HL-60 (cell line): ENCODE measurements at regions not wholly inside any gene's neighbourhood (a gene's known extent, or its start where the extent isn't known, plus 50 kb on each side); places are given as distances from the start of the nearest gene placed in this dataset.

Experiments
- DNase-seq, 2 experiments: peaks; one replicate each; pipeline ENCODE4 v3.0.0-alpha.2; 2010 to 2020; ENCODE audit warnings: low read depth in 1 of 2, low spot score in 1 of 2
- H3K27ac ChIP-seq: fragments of 250-450 bp; sonication (Bioruptor Pico); replicated peaks from 2 replicates; pipeline ENCODE4 v1.5.1; 2020; ENCODE audit warnings: mild to moderate bottlenecking, moderate library complexity
- H3K27me3 ChIP-seq: fragments of 250-450 bp; sonication (Bioruptor Pico); 2 replicates; pipeline ENCODE4 v1.5.1; 2021; ENCODE audit warnings: mild to moderate bottlenecking, moderate library complexity; ENCODE audit not compliant: insufficient read depth, poor library complexity, severe bottlenecking
- H3K4me3 ChIP-seq: replicated peaks from 2 replicates; pipeline ENCODE4 v1.5.1; 2011; ENCODE audit warnings: mild to moderate bottlenecking, control low read depth, low read length; ENCODE audit not compliant: insufficient read depth
- CTCF ChIP-seq: IDR thresholded peaks from one replicate; pipeline ENCODE4 v1.5.1; 2011; ENCODE audit warnings: low read length, control low read depth, inconsistent platforms; ENCODE audit not compliant: insufficient read depth
- GABPA ChIP-seq: IDR thresholded peaks from 2 replicates; pipeline ENCODE4 v1.6.1; 2012; ENCODE audit warnings: low read depth
- POLR2AphosphoS5 ChIP-seq: IDR thresholded peaks from 2 replicates; pipeline ENCODE4 v1.6.1; 2012; ENCODE audit warnings: low read depth
- REST ChIP-seq: IDR thresholded peaks from 2 replicates; pipeline ENCODE4 v1.6.1; 2012; ENCODE audit warnings: low read depth; ENCODE audit not compliant: insufficient replicate concordance
- SPI1 ChIP-seq: IDR thresholded peaks from 2 replicates; pipeline ENCODE4 v1.6.1; 2012; ENCODE audit warnings: low read depth, mild to moderate bottlenecking, borderline replicate concordance

GRCh38 chr6:165205632-165206031, 103.8 kb downstream of the C6orf118 start:
- Histone ChIP-seq H3K27ac (no peak overlapping the region), H3K4me3 (no peak overlapping the region), H3K27me3 (no peaks in the 10 kb centered on the region)
- DNase-seq: no peak
- TF ChIP-seq POLR2AphosphoS5: no peak
- no peak for TF ChIP-seq CTCF
- no peak for TF ChIP-seq REST

DNA sequence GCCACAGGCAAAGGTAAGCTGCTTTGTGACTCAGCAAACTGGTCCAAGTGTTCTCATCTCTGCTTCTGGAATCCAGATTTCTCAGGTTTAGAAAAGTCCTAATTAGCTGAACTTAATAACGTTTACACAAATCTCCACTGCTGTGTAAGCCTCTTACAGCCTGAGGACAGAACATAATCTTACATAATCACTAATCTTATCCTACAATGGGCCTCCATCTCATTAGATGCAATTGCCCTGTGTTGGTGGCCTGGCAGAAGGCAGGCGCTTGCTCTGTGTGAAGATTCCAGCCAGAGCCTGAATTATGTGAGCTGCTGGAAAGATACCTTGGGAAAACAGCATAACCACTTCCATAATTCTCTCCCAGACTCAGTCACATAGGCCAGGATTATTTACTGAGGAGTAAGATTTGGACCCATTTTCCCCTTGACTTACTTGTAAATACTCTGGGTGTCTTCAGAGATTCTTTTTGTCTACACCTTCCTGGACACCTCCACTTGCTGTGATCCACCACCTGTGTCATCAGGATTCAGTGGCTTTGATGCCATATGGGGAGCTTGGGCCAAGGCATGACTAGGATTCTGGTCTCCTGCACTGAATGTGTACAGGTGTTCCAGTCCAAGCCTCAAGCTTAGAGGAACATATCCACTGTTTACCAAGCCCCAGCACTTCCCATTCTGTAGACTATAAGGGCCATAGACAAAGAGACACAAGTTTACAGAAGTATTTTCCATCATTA, 104.4 kb downstream of the C6orf118 start:
- Histone ChIP-seq H3K4me3 (no peak overlapping the region), H3K27me3 (no peaks in the 10 kb centered on the region), H3K27ac (no peak overlapping the region)
- no peak for TF ChIP-seq SPI1
- no peak for TF ChIP-seq CTCF
- TF ChIP-seq REST: no peak
- no peak for TF ChIP-seq GABPA
- no peak for TF ChIP-seq POLR2AphosphoS5
- DNase-seq: no peak

- Histone ChIP-seq H3K27ac (no peak overlapping the region), H3K27me3 (no peaks in the 10 kb centered on the region), H3K4me3 (no peak overlapping the region)
- no peak for DNase-seq
- TF ChIP-seq REST (no peak), SPI1 (no peak)
These were observed 109.2 kb downstream of the C6orf118 start for GRCh38 chr6:165200178-165200577.

DNA sequence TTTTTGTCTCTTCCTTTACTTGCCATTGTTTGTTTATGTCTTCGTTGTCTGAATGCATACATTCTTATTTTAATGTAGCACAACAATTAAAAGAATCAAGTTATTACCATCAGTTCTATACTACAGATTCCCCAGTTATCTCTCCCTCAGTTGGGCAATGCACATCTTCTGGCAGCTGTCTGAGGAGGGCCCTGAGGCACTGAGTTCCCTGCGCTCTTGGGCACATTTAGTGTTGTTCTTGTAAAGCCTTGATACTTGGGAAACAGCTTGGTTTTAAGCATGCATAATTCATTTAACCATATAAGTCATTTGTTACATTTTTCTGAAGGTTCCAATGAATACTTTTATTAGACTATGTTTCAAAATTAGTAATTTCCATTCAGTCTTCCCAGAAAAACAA, 117.9 kb downstream of the C6orf118 start:
- Histone ChIP-seq H3K27ac (no peak overlapping the region), H3K4me3 (no peak overlapping the region), H3K27me3 (no peaks in the 10 kb centered on the region)
- no peak for DNase-seq
- TF ChIP-seq POLR2AphosphoS5 (no peak), REST (no peak), SPI1 (no peak), GABPA (no peak), CTCF (no peak)
